Sciatic nerve (tissue), 2 donors: ENCODE measurements at regions not wholly inside any gene's neighbourhood (a gene's known extent, or its start where the extent isn't known, plus 50 kb on each side); places are given as distances from the start of the nearest gene placed in this dataset.
"Not testable (repeated sequence)": the region's sequence is repeated elsewhere in the genome, so short reads cannot be mapped to it uniquely, and the experiment has no call there.

ENCODE experiments used
- ATAC-seq: fragments of 200-7000 bp; cut with Tn5 transposase; one replicate; pipeline ENCODE4 v1.9.1; 2020; ENCODE audit warnings: mild to moderate bottlenecking, moderate library complexity
- DNase-seq: peaks from one replicate; pipeline ENCODE4 v3.0.0-alpha.2; 2020; ENCODE audit warnings: low spot score
- intact Hi-C: fragments of 100-400 bp; cut with DNase I; formaldehyde crosslinking; loops from one replicate; pipeline ENCODE4 v1.14.2; 2022
- donor health status: DM: no; HTN: no; CAD: no.
- donor health status: DM: no; HTN: no; CAD: no.

GRCh38 chr4:117634716-117635115 lies 399.6 kb upstream of the NDST3 start:
- DNase-seq (no peak), ATAC-seq (no peak)
- intact Hi-C loops = no loop called here

GRCh38 chr4:117637347-117637746 lies 396.9 kb upstream of the NDST3 start:
- no peak for DNase-seq
- ATAC-seq = no peak
- intact Hi-C loops = no loop called here

GRCh38 chr4:117640836-117641235 lies 393.4 kb upstream of the NDST3 start:
- DNase-seq (no peak), ATAC-seq (no peak)
- intact Hi-C loops = no loop called here

- DNase-seq = no peak
- intact Hi-C loops = no loop called here
- ATAC-seq = no peak
These were observed 392.8 kb upstream of the NDST3 start for GRCh38 chr4:117641519-117641918.

GRCh38 chr4:117654079-117654478 lies 380.2 kb upstream of the NDST3 start:
- DNase-seq (no peak), ATAC-seq (no peak)
- intact Hi-C loops = no loop called here

GRCh38 chr4:117660668-117661067 lies 373.6 kb upstream of the NDST3 start:
- ATAC-seq (no peak), DNase-seq (no peak)
- intact Hi-C loops = no loop called here

GRCh38 chr4:117661091-117662072 lies 372.9 kb upstream of the NDST3 start:
- ATAC-seq (no peak), DNase-seq (no peak)
- intact Hi-C loops = no loop called here

- intact Hi-C loops = no loop called here
- ATAC-seq = no peak
- DNase-seq = no peak
These were observed 369.4 kb upstream of the NDST3 start for GRCh38 chr4:117664706-117665444.

GRCh38 chr4:117676153-117676552 lies 358.1 kb upstream of the NDST3 start:
- intact Hi-C loops = no loop called here
- ATAC-seq (no peak), DNase-seq (no peak)

GRCh38 chr4:117678861-117679260 lies 355.4 kb upstream of the NDST3 start:
- intact Hi-C loops = no loop called here
- ATAC-seq = no peak

GRCh38 chr4:117691572-117692351 lies 342.5 kb upstream of the NDST3 start:
- DNase-seq (no peak), ATAC-seq (no peak)
- intact Hi-C loops = no loop called here

More at GRCh38 chr4:117678861-117679260, 355.4 kb upstream of the NDST3 start:
- DNase-seq = no peak

- no peak for DNase-seq
- intact Hi-C loops = no loop called here
- no peak for ATAC-seq
These were observed 341.7 kb upstream of the NDST3 start for GRCh38 chr4:117692538-117692937.

- intact Hi-C loops = no loop called here
- no peak for ATAC-seq
- DNase-seq = no peak
These were observed 334.7 kb upstream of the NDST3 start for GRCh38 chr4:117699595-117699994.

- ATAC-seq (no peak), DNase-seq (no peak)
- intact Hi-C loops = no loop called here
These were observed 334.0 kb upstream of the NDST3 start for GRCh38 chr4:117700111-117700892.

GRCh38 chr4:117702353-117702752 lies 331.9 kb upstream of the NDST3 start:
- no peak for ATAC-seq
- intact Hi-C loops = no loop called here

GRCh38 chr4:117704721-117705120 lies 329.6 kb upstream of the NDST3 start:
- ATAC-seq (no peak), DNase-seq (no peak)

More at GRCh38 chr4:117702353-117702752, 331.9 kb upstream of the NDST3 start:
- DNase-seq = no peak

GRCh38 chr4:117740736-117741135 lies 293.6 kb upstream of the NDST3 start:
- no peak for DNase-seq
- intact Hi-C loops = no loop called here
- no peak for ATAC-seq

More at GRCh38 chr4:117704721-117705120, 329.6 kb upstream of the NDST3 start:
- intact Hi-C loops = no loop called here

GRCh38 chr4:117745379-117745778 lies 288.9 kb upstream of the NDST3 start:
- intact Hi-C loops, ATAC-seq, DNase-seq: not testable (repeated sequence)
